WTC11 (cell line): ENCODE measurements at regions not wholly inside any gene's neighbourhood (a gene's known extent, or its start where the extent isn't known, plus 50 kb on each side); places are given as distances from the start of the nearest gene placed in this dataset.

Experiments used
- ATF1 ChIP-seq: sonication (generic); formaldehyde crosslinking; IDR thresholded peaks from 2 replicates; pipeline ENCODE4 v1.8.1; 2023; ENCODE audit warnings: mild to moderate bottlenecking, moderate library complexity, missing genetic modification reagents
- FOXP1 ChIP-seq: sonication (generic); formaldehyde crosslinking; IDR thresholded peaks from 2 replicates; pipeline ENCODE4 v1.8.0; 2022; ENCODE audit warnings: missing genetic modification reagents, mild to moderate bottlenecking, moderate library complexity, borderline replicate concordance
- TF ChIP-seq, protein P1 (sequence below): fragments of 250-450 bp; sonication (Bioruptor Pico); IDR thresholded peaks from 2 replicates; pipeline ENCODE4 v1.8.0; 2021; ENCODE audit warnings: mild to moderate bottlenecking
- TF ChIP-seq, protein P2 (sequence below): fragments of 200-600 bp; IDR thresholded peaks from 2 replicates; pipeline ENCODE4 v1.8.0; 2022; ENCODE audit warnings: antibody characterized with exemption

GRCh38 chr18:34567857-34568256 lies 142.2 kb upstream of the DTNA start:
- TF ChIP-seq, protein P1, sequence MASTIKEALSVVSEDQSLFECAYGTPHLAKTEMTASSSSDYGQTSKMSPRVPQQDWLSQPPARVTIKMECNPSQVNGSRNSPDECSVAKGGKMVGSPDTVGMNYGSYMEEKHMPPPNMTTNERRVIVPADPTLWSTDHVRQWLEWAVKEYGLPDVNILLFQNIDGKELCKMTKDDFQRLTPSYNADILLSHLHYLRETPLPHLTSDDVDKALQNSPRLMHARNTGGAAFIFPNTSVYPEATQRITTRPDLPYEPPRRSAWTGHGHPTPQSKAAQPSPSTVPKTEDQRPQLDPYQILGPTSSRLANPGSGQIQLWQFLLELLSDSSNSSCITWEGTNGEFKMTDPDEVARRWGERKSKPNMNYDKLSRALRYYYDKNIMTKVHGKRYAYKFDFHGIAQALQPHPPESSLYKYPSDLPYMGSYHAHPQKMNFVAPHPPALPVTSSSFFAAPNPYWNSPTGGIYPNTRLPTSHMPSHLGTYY: no peak
- TF ChIP-seq, protein P2, sequence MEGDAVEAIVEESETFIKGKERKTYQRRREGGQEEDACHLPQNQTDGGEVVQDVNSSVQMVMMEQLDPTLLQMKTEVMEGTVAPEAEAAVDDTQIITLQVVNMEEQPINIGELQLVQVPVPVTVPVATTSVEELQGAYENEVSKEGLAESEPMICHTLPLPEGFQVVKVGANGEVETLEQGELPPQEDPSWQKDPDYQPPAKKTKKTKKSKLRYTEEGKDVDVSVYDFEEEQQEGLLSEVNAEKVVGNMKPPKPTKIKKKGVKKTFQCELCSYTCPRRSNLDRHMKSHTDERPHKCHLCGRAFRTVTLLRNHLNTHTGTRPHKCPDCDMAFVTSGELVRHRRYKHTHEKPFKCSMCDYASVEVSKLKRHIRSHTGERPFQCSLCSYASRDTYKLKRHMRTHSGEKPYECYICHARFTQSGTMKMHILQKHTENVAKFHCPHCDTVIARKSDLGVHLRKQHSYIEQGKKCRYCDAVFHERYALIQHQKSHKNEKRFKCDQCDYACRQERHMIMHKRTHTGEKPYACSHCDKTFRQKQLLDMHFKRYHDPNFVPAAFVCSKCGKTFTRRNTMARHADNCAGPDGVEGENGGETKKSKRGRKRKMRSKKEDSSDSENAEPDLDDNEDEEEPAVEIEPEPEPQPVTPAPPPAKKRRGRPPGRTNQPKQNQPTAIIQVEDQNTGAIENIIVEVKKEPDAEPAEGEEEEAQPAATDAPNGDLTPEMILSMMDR: no peak
- TF ChIP-seq FOXP1 (CRISPR knock-in tag) (no peak), ATF1 (no peak)
